GM21825 (cell line): ENCODE measurements at regions not wholly inside any gene's neighbourhood (a gene's known extent, or its start where the extent isn't known, plus 50 kb on each side); places are given as distances from the start of the nearest gene placed in this dataset.

Experiments
- ATAC-seq: cut with Tn5 transposase; IDR thresholded peaks from one replicate; pipeline ENCODE4 v1.9.1; 2021; ENCODE audit warnings: mild to moderate bottlenecking, moderate library complexity; ENCODE audit not compliant: unreplicated experiment

GRCh38 chr20:22652681-22653588, 68.6 kb upstream of the FOXA2 start:
- ATAC-seq, result no peak

GRCh38 chr20:22653658-22654642, 69.6 kb upstream of the FOXA2 start:
- no peak for ATAC-seq

GRCh38 chr20:22663528-22664025, 79.2 kb upstream of the FOXA2 start:
- ATAC-seq, result no peak

GRCh38 chr20:22667198-22667597, 82.8 kb upstream of the FOXA2 start:
- no peak for ATAC-seq

GRCh38 chr20:22672191-22672590, 87.8 kb upstream of the FOXA2 start:
- ATAC-seq, result no peak

GRCh38 chr20:22673467-22673866, 89.1 kb upstream of the FOXA2 start:
- no peak for ATAC-seq

- no peak for ATAC-seq
These were observed 91.0 kb upstream of the FOXA2 start for GRCh38 chr20:22675341-22675740.

GRCh38 chr20:22678678-22679077, 94.3 kb upstream of the FOXA2 start:
- no peak for ATAC-seq

GRCh38 chr20:22679197-22679596, 94.8 kb upstream of the FOXA2 start:
- no peak for ATAC-seq

- ATAC-seq, result no peak
These were observed 95.8 kb upstream of the FOXA2 start for GRCh38 chr20:22680031-22680740.

- no peak for ATAC-seq
These were observed 97.3 kb upstream of the FOXA2 start for GRCh38 chr20:22681591-22682248.

GRCh38 chr20:22682381-22682780, 98.0 kb upstream of the FOXA2 start:
- ATAC-seq, result no peak

GRCh38 chr20:22684072-22684762, 99.8 kb upstream of the FOXA2 start:
- peak; percentile 63 for ATAC-seq

GRCh38 chr20:22684763-22685443, 100.5 kb upstream of the FOXA2 start:
- ATAC-seq, result no peak

GRCh38 chr20:22686097-22686496, 101.7 kb upstream of the FOXA2 start:
- no peak for ATAC-seq

GRCh38 chr20:22687676-22688349, 103.4 kb upstream of the FOXA2 start:
- no peak for ATAC-seq

- ATAC-seq, result no peak
These were observed 104.1 kb upstream of the FOXA2 start for GRCh38 chr20:22688485-22688884.

- ATAC-seq, result no peak
These were observed 104.9 kb upstream of the FOXA2 start for GRCh38 chr20:22689266-22689665.

- ATAC-seq, result no peak
These were observed 105.6 kb upstream of the FOXA2 start for GRCh38 chr20:22690000-22690399.
